GM21528 (cell line): ENCODE measurements at regions not wholly inside any gene's neighbourhood (a gene's known extent, or its start where the extent isn't known, plus 50 kb on each side); places are given as distances from the start of the nearest gene placed in this dataset.

Source experiments
- ATAC-seq: cut with Tn5 transposase; IDR thresholded peaks from one replicate; pipeline ENCODE4 v1.9.1; 2021; ENCODE audit warnings: mild to moderate bottlenecking, moderate library complexity; ENCODE audit not compliant: unreplicated experiment, low FRiP score

DNA sequence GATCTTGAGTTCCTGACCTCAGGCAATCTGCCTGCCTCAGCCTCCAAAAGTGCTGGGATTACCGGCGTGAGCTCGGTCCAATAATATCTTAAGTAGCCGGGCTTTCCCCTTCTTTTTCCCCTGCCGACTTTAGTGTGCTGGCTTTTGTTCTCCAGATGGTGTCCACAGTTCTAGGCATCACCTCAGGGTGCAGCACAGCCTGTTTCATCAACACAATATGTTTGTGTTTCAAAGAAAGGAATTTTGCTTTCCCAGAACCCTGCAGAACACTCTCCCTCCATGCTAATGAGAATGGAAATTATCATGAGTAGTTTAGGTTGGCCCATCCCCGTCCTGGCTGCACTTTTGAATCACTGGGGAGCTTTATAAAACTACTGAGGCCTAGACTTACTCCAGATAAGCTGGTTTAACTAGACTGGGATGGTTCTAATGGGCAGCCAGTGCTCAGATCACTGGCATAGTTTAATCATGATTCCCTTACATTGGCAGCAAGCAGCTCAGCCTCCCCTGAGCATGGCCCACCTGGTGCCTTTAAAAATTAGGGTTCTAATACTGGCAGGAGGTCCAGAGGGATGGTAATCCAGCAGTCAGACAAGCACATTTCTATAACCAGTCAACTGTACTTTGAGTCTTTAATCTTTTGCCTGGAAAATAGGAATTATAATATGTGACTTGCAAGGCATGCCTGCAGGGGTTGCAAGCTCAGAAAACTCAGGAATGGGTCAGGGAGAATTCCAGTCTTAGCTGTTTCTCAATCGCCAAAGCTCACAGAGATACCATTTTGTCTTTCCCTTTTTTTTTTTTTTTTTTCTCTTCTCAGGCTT, 127.6 kb upstream of the RASGRP1 start:
- no peak for ATAC-seq

GRCh38 chr15:38692789-38693062, 128.1 kb upstream of the RASGRP1 start:
- no peak for ATAC-seq

DNA sequence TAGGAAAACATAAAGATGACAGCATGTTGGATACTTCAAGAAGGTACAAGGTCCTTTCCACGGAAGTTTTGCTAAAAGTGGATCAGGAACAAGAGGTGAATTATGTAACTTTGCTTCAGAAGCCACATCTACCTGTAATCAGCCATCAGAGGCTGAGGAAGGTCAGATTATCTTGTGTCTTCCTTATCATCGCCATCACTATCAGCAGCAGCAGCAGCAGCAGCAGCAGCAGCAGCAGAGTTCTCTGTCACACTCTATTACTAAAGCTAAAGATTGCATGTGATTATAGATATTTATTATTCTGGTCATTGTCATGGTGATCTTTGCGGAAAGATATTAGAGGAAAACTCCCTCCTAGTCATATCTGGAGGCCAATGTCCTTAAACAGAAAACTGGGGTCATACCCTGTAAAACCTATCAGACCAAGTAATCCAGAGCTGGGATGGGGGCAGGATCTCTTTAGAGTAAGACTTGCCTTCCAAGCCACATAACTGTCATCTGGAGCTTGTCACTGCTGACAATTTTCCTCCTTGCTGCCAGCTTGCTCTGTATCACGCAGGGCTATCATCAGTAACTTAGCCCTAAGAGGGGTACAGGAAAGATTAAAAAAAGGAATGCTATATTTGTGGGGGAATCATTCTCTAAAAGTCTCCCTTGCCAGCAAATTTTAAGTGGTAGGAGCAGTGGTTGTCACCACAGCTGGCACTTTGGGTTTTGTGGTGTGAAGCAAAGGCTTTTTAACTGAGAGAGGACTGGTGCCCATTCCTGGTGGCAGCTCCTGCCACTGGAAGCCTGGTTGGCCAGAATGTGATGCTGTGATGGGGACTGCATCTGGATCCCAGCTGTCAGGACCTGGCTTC, 130.9 kb upstream of the RASGRP1 start:
- no peak for ATAC-seq

DNA sequence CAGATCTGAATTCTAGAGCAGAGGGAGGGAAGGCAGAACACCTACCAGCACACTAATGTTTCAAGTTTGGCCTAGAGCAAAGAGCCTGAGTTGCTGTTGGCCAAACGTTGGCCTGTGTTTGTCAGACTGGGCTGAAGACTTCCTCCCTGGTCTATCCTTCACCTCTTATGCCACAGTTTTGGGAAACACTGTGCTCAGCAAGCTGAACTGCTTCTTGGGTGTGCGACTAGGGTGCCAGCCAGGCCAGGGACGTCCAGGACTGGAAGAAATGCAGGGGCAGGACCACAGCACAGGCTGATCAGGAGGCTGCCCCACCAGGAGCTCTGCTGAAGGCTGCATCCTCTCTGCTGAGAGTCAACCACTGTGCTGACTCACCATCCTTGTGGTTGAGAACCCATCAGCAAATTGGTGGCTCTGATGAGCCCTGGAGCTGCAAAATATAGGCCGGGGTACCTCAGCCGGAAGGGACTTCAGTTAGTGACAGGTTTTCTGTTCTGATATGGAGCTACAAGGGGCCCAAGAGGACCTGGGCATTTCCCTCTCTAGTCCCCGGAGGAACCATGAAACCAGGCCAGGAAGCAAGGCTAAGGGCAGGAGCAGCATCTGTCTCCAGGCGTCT, 131.6 kb upstream of the RASGRP1 start:
- peak; percentile 71 for ATAC-seq

DNA sequence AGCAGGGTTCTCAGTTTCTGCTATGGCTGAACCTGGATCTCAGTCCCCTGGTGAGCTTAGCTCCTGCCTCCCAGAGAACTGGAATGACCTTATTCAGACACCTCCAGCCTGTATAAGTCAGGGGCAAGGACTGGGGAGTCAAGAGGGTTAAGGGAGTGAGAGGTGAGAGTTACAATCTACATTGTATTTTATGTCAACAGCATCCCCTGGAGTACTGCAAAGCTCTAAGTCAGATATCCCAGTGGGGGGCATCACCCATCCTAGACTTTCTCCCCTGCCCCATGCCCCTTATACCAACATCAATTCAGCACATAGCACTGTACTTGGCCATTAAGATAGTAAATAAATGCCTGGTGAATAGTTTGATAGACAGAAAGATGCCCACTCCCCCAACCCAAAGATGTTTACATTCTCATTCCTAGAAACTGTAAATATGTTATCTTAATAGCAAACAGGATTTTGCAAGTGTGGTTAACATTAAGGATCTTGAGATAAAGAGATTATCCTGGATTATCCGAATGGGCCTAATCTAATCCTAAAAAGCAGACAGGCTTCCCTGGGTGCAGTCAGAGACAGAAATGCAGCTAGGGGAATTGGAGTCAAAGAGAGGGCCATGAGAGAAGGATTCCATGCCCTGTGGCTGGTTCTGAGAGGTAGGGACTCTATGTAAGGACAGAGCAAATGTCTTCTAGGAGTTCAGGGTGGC, 132.3 kb upstream of the RASGRP1 start:
- no peak for ATAC-seq

GRCh38 chr15:38698254-38698653, 133.6 kb upstream of the RASGRP1 start:
- no peak for ATAC-seq

GRCh38 chr15:38699633-38700230, 135.1 kb upstream of the RASGRP1 start:
- ATAC-seq, result peak; percentile 64

DNA sequence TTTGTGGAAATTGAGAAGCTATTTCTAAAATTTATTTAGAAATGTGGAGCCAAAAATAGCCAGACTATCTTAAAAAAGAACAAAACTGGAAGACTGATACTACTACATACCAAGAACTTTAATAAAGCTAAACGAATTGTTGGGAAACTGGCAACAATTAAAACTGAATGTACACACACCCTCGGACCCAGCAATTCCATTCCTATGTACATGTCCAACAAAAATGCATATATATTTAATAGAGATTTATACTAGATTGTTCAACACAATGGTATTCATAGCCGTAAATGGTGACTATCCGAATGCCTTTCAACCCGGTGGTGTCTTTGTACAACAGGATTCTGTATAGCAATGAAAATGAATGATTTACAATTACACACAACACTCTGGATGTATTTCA, 136.5 kb upstream of the RASGRP1 start:
- ATAC-seq, result no peak

GRCh38 chr15:38702178-38702912, 137.7 kb upstream of the RASGRP1 start:
- ATAC-seq, result no peak

- ATAC-seq, result no peak
Measured at GRCh38 chr15:38705436-38706219, 141.0 kb upstream of the RASGRP1 start.

DNA sequence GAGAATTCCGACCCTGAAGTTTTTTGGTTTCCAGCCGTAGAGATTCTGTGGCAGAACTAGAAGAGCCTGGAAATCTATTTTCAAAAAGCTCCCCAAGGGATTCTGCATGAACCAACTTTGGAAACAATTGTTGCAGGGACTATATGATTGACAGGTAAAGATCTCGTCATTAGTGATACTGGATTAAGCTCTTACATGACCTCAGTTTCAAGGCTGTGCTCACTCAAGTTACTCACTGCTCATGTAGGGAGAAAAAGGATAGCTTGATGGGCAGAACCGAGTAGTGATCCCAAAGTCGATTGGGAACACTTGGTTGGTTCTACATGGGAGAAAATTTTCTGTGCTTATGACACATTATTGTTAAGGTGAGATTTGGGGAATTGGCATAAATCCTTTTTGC, 142.3 kb upstream of the RASGRP1 start:
- no peak for ATAC-seq

- peak; percentile 81 for ATAC-seq
Measured at GRCh38 chr15:38707802-38708671, 143.4 kb upstream of the RASGRP1 start.

DNA sequence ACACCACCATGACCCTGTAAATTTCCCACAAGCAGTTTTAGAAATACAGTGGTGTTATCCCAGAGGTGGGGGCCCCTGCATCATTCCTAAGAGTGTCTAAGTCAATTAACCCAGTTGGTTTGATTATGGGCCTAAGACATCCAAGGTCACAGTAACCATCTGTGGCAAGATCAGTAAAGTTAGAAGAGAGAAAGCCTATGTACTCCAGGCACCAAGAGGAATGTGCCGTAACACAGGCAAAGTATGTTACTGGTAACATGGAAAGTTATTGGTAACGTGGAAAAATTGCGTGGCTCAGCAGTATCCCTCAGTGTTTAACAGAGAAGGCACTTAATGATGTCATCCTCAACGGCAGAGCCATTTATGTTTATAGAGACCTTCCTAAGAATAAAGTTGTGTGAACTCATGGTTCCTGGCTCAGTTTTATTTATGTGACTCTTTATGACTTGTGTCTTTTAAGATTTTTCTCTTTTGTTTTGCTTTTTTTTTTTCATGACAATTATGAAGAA, 144.1 kb upstream of the RASGRP1 start:
- ATAC-seq, result no peak

DNA sequence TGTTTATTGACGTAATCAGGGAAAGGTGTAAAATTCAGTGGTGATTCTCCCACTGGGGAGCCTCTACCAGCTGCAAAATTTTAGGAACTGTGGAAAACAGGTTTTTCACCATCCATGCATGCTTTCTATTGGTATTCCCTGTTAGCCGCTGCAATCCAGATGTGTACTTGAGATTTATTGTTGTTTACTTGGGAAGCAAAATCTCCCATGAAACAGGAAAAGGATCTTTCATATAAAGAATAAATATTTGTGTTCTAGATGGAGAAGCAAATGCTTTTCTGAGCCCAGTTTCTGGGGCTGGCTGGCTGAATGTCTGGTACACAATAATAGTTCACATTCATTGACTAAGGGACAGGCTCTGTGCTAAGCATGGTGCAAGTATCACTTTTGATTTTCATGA, 144.6 kb upstream of the RASGRP1 start:
- ATAC-seq, result no peak

DNA sequence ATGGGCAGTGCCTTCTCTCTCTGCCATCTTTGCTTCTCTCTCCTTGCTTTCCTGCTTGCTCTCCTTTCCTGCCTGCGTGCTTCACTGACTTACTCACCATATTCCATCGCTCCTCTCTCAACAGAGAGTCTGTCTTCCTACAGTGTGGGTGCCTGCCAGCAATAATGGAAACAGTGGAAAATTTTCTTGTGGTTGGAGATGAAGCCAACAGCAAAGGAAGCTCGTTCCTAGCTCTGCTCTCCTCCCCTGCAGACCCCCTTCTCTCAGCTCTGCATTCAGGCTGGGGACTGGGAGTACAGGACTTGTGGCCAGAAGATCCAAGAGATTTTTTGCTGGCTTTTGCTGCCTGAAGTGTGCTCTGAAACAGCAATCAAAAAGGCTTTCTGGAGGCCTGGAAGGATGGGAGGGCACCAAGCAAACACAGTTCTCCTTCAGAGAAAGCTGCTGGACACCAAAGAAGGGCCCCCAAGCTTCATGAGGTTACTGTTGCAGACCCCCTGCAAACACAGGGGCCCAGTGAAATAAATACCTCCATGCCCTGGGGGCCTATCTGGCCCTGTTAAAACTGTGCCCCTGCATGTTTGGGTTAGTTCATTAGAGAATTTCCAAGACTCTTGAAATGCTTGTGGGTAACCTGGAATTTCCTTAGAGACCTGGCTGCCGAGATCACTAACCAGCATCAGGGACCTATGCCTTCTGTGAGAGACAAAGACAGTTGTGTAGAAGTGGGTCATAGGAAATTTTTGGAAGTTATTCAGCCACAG, 149.9 kb upstream of the RASGRP1 start:
- ATAC-seq, result no peak

GRCh38 chr15:38720893-38721567, 156.4 kb upstream of the RASGRP1 start:
- ATAC-seq, result no peak

DNA sequence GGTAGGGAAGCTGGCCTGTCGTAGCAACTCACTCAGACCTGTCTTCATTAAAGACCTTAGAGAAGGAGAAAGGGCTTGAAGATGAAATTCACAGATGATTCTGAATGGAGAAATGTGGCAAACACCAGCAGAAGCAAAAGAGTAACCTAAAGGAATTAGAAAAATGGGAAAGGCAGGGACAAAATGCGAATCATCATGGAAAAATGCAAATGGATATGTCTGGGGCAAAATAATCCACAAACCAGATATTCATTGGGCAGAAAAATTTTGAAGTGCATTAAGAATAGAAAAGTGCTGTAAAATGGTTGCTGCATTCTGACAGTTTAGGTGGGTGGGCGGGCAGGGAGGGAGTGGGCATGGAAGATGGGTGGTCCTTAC, 156.9 kb upstream of the RASGRP1 start:
- ATAC-seq, result no peak
